Body of pancreas (tissue), 4 donors: ENCODE measurements at regions not wholly inside any gene's neighbourhood (a gene's known extent, or its start where the extent isn't known, plus 50 kb on each side); places are given as distances from the start of the nearest gene placed in this dataset.

Experiments
- ATAC-seq: fragments of 150-250 bp; one replicate; pipeline ENCODE4 v1.9.1; 2016
- DNase-seq, 4 donors: peaks; one replicate each; pipeline ENCODE4 v3.0.0-alpha.2; 2019
- H3K27ac ChIP-seq, 4 donors: fragments of 200-600 bp; sonication (generic); 1 replicate in 3 of 4; 2 replicates in 1 of 4; pipeline versions ENCODE4 v1.5.1 to v1.6.1; 2016 to 2019; ENCODE audit warnings: mild to moderate bottlenecking in 1 of 4, mixed read lengths in 1 of 4, moderate library complexity in 1 of 4
- H3K27me3 ChIP-seq, 2 donors: fragments of 200-600 bp; sonication (generic); one replicate each; pipeline ENCODE4 v1.6.0; 2016; ENCODE audit warnings: mild to moderate bottlenecking in 1 of 2
- H3K36me3 ChIP-seq, 2 donors: fragments of 200-600 bp; sonication (generic); replicated peaks in 1 of 2; 2 replicates each; pipeline ENCODE4 v1.5.1; 2016; ENCODE audit warnings: low read depth in 2 of 2; ENCODE audit not compliant: insufficient read depth in 1 of 2
- H3K4me1 ChIP-seq: fragments of 200-600 bp; sonication (generic); one replicate; pipeline ENCODE4 v1.6.0; 2016
- H3K4me3 ChIP-seq, 2 donors: fragments of 200-600 bp; sonication (generic); 1 replicate in 1 of 2; 2 replicates in 1 of 2; pipeline ENCODE4 v1.5.1; 2016 to 2019
- H3K9me3 ChIP-seq, 3 donors: fragments of 200-600 bp; sonication (generic); 1 replicate in 2 of 3; 2 replicates in 1 of 3; pipeline ENCODE4 v1.5.1; 2016
- POLR2A ChIP-seq, 3 donors: fragments of 450-650 bp; IDR thresholded peaks; one replicate each; pipeline ENCODE4 v1.6.1; 2016; ENCODE audit warnings: antibody characterized with exemption in 3 of 3, mild to moderate bottlenecking in 2 of 3
- WGBS, 2 donors: methylation state at CpG; one replicate each; pipeline ENCODE4 v1.1.5; 2017; 5-methylcytosine and 5-hydroxymethylcytosine counted together
- intact Hi-C: fragments of 100-400 bp; cut with DNase I; formaldehyde crosslinking; loops from one replicate; pipeline ENCODE4 v1.15.1; 2023
- TF ChIP-seq, protein P1 (sequence below), 7 experiments: fragments of 450-650 bp in 4 of 7; fragments of 200-600 bp in 3 of 7; sonication (generic) in 3 of 7; IDR thresholded peaks; one replicate each; pipeline ENCODE4 v1.5.1; 2016 to 2019; ENCODE audit warnings: antibody characterized with exemption in 7 of 7

DNA sequence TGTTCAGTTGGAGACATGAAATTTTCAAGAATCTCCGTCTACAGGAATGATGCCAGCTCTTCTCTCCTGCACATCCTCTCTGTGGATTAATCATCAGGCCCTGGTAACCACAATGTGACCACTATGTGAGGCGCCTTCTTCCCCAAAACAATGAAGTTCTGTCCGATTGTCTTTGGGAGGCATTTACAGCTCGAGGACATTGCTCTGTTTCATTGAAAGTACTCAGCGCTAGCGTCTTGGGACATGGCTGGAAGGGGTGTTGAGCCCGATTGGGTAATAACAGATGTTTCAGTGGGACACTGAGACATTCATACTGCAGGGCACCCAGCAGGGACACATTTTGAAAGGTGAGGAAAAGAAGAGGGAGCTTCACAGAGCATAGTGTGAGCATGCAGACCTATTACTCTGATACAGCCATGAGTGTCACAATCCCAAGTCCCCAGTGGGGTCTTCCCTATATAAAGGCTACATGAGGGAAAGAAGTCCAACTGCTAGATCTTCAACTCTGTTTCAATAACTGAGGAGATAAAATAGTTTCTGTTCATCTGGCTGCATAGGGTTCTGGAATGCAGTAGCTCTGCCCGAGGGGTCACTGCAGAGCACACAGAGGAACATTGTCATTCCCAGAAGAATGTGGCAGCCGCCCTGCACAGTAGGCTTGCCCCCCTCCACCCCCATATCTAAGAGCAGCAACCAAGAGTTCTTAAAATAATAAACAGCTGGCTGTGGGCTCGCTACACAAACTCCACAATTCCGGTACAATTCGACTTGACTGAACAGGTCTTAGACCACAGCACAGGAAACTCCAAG lies 237.3 kb downstream of the OSR1 start:
- intact Hi-C loops = no loop called here
- H3K27ac ChIP-seq = no peak overlapping the region
- H3K27me3 ChIP-seq = no peaks in the 10 kb centered on the region
- H3K4me3 ChIP-seq = no peak overlapping the region
- no peak for ATAC-seq
- WGBS, 2 donors = 81% methylated on average over 12 of the region's 12 CpGs
- no peak for DNase-seq
- no peak for TF ChIP-seq POLR2A (IDR thresholded peaks at IDR 0.05)
- TF ChIP-seq, protein P1, sequence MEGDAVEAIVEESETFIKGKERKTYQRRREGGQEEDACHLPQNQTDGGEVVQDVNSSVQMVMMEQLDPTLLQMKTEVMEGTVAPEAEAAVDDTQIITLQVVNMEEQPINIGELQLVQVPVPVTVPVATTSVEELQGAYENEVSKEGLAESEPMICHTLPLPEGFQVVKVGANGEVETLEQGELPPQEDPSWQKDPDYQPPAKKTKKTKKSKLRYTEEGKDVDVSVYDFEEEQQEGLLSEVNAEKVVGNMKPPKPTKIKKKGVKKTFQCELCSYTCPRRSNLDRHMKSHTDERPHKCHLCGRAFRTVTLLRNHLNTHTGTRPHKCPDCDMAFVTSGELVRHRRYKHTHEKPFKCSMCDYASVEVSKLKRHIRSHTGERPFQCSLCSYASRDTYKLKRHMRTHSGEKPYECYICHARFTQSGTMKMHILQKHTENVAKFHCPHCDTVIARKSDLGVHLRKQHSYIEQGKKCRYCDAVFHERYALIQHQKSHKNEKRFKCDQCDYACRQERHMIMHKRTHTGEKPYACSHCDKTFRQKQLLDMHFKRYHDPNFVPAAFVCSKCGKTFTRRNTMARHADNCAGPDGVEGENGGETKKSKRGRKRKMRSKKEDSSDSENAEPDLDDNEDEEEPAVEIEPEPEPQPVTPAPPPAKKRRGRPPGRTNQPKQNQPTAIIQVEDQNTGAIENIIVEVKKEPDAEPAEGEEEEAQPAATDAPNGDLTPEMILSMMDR (IDR thresholded peaks at IDR 0.05) = no peak
- no peaks in the 10 kb centered on the region for H3K36me3 ChIP-seq
- H3K9me3 ChIP-seq = peaks cover 0 to 6% (median 0%) of the 10 kb centered on the region in 3 donors
- H3K4me1 ChIP-seq = no peaks in the 10 kb centered on the region

DNA sequence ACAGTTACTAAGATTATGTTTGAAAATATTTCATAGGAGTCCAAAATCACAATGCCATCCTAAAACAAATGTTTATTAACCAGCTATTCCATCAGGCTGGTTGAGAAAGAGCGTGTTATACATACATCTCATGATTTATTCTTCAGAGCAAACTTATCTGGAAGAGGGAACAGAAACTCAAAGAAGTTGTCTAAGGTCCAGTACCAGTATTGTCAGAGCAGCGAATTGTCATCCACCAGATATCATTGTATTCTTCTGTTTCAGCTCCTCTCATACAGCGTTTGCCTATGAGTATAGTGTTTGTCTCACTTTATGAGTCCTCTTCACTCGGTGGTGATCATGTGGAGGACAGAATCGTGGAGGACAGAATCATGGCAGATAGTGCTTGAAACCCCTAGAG lies 238.2 kb downstream of the OSR1 start:
- Histone ChIP-seq H3K9me3 (peaks cover 0 to 6% (median 0%) of the 10 kb centered on the region in 3 donors), H3K27ac (no peak overlapping the region), H3K4me1 (no peaks in the 10 kb centered on the region), H3K36me3 (no peaks in the 10 kb centered on the region), H3K27me3 (no peaks in the 10 kb centered on the region), H3K4me3 (no peak overlapping the region)
- TF ChIP-seq POLR2A (IDR thresholded peaks at IDR 0.05) = no peak
- TF ChIP-seq, protein P1 (IDR thresholded peaks at IDR 0.05) = no peak
- 82 to 88% methylated on average over 5 of the region's 5 CpGs for WGBS, 2 donors
- DNase-seq = no peak
- intact Hi-C loops = no loop called here
- ATAC-seq = no peak

DNA sequence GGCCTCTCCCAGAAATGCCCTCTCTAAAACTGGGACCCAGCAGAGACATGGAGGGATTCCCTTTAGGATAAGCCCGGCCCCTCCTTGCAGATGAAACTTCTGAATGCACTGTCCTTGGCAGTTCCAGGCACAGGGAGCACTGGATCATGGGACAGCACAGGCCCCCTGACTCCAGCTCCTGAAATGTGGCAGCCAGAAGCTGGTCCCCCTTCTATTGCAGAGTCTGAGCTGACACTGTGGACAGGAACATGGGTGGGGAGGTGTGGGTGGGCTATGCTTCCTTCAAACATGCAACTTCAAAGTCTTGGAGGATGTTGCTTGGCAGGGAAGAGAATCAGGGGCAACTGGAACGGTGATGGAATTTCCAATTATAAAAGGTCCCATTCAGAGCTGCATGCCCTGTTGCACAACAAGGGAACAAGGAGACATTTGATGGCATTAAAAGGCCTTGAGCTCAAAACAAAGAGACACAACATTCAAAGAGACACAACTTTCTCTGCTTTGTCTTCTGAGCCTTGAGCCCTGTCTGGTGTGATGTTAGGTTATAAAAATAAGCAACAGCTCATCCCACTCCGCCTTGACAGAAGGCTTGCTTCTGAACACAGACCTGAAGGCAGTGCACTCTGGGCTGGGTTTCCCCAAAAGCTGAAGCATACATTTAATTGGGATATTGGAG lies 239.0 kb downstream of the OSR1 start:
- intact Hi-C loops = no loop called here
- TF ChIP-seq, protein P1 (IDR thresholded peaks at IDR 0.05) = no peak
- TF ChIP-seq POLR2A (IDR thresholded peaks at IDR 0.05) = no peak
- 75 to 88% methylated on average over 3 of the region's 3 CpGs for WGBS, 2 donors
- DNase-seq = no peak
- Histone ChIP-seq H3K27me3 (no peaks in the 10 kb centered on the region), H3K27ac (no peak overlapping the region), H3K4me3 (no peak overlapping the region), H3K9me3 (peaks cover 0 to 6% (median 0%) of the 10 kb centered on the region in 3 donors), H3K4me1 (no peaks in the 10 kb centered on the region), H3K36me3 (no peaks in the 10 kb centered on the region)
- no peak for ATAC-seq

DNA sequence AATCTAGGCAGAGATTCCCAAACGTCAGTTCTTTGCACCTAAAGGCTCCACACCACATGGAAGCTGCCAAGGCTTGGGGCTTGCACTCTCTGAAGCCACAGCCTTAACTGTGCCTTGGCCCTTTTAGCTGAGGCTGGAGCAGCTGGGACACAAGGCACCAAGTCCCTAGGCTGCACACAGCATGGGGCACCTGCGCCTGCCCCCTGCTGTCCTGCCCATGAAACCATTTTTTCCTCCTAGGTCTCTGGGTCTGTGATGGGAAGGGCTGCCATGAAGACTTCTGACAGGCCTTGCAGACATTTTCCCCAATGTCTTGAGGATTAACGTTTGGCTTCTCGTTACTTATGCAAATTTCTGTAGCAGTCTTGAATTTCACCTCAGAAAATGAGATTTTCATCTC lies 241.5 kb downstream of the OSR1 start:
- no peak overlapping the region for H3K4me3 ChIP-seq
- H3K27ac ChIP-seq = no peak overlapping the region
- 71% methylated on average over 4 of the region's 4 CpGs for WGBS, 2 donors
- no peaks in the 10 kb centered on the region for H3K4me1 ChIP-seq
- no peaks in the 10 kb centered on the region for H3K36me3 ChIP-seq
- H3K27me3 ChIP-seq = no peaks in the 10 kb centered on the region
- TF ChIP-seq POLR2A (IDR thresholded peaks at IDR 0.05) = no peak
- TF ChIP-seq, protein P1 (IDR thresholded peaks at IDR 0.05) = no peak
- intact Hi-C loops = no loop called here
- peaks cover 0 to 6% (median 0%) of the 10 kb centered on the region in 3 donors for H3K9me3 ChIP-seq
- DNase-seq (no peak), ATAC-seq (no peak)
